ENCODE measurements at regions not wholly inside any gene's neighbourhood (a gene's known extent, or its start where the extent isn't known, plus 50 kb on each side); places are given as distances from the start of the nearest gene placed in this dataset.
"Not testable (repeated sequence)": the region's sequence is repeated elsewhere in the genome, so short reads cannot be mapped to it uniquely, and the experiment has no call there.

GRCh38 chr5:56405116-56405908, 172.2 kb upstream of the ANKRD55 start:
- no peak for FAIRE-seq
- Histone ChIP-seq H2AFZ (ENCODE audit: control insufficient read depth, low read length) (no peak overlapping the region), H3K4me1 (ENCODE audit: control insufficient read depth, extremely low read depth, insufficient read depth, low read length) (peaks cover 10% of the 10 kb centered on the region), H3K4me3 (ENCODE audit: control insufficient read depth in 2 of 3, extremely low read depth in 1 of 3, insufficient read depth in 2 of 3, low read depth in 1 of 3, low read length in 3 of 3) (no peak overlapping the region), H3K4me2 (ENCODE audit: control insufficient read depth, extremely low read depth, insufficient read depth, low read depth, low read length) (no peak overlapping the region), H3K27ac (ENCODE audit: control insufficient read depth, insufficient read depth, low read length) (no peak overlapping the region), H3K9me1 (ENCODE audit: control insufficient read depth, extremely low read depth, insufficient read depth, low read length) (no peaks in the 10 kb centered on the region), H3K79me2 (ENCODE audit: control insufficient read depth, insufficient read depth, low read length) (no peaks in the 10 kb centered on the region), H3K27me3 (ENCODE audit: control insufficient read depth, extremely low read depth, insufficient read depth, low read length) (no peaks in the 10 kb centered on the region), H3K36me3 (ENCODE audit: control insufficient read depth in 2 of 2, extremely low read depth in 1 of 2, insufficient read depth in 2 of 2, low read length in 2 of 2) (no peaks in the 10 kb centered on the region), H3K9me3 (ENCODE audit: control insufficient read depth, low read depth, low read length) (no peaks in the 10 kb centered on the region), H4K20me1 (ENCODE audit: control insufficient read depth, extremely low read depth, insufficient read depth, low read length) (no peaks in the 10 kb centered on the region), H3K9ac (ENCODE audit: control insufficient read depth, extremely low read depth, insufficient read depth, low read length) (no peak overlapping the region)
- dilution Hi-C loops (cut with MboI; ENCODE audit: extremely low pct_ligation_motif_present, low sequenced_read_pairs) = no loop called here
- no peak for DNase-seq (ENCODE audit: low read depth, low spot score)
- TF ChIP-seq CTCF (optimal IDR thresholded peaks at IDR 0.05 in 1 of 3, IDR thresholded peaks at IDR 0.05 in 1 of 3, conservative IDR thresholded peaks at IDR 0.05 in 1 of 3; ENCODE audit: extremely low read depth in 1 of 3, insufficient read depth in 2 of 3, low read length in 3 of 3) (no peak), EZH2 (IDR thresholded peaks at IDR 0.05; ENCODE audit: low read length) (no peak)

DNA sequence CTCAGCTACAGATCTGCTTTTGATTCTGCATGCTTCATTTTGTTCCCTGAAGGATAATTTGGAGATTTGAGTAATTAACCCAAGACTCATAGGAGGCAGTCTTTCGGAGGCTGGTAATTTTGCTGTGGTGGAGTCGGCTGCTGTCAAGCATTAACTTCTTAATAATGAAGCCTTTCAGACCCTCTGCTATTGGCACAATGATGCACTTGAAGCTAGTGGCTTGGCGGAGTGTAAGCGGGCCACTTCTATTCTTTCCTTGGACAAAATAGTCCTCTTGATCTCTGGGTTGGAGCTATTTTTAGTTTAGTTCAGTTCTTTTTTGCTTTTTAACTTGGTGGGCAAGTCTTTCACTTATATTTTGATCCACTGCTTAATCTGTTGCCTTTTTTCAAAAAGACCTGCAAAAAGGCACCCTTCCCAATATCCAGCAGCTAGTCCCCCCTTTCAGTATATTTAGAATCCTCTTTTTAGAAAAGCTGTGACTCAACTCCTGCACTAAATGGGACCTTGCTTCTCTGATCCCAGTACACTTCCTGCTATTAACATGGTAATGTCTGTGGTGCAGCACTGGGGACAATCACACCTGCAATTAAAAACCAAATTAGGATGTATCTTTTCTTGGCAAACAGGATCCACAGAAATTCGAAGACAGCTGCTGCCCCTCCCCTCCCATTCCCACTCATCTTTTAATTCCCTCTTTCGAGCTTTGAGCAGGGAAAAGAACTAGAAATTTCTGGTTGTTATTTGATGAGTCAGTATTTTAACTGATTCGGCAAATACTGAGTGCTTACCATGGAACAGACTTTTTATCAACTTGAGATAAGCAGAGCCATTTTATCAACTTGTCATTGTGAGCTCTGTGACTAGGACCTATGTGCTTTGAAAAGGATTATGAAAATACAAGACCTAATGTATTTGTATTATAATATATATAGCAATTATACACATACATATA, 169.4 kb upstream of the ANKRD55 start:
- Histone ChIP-seq H3K27ac (ENCODE audit: control insufficient read depth, insufficient read depth, low read length) (no peak overlapping the region), H3K79me2 (ENCODE audit: control insufficient read depth, insufficient read depth, low read length) (no peaks in the 10 kb centered on the region), H4K20me1 (ENCODE audit: control insufficient read depth, extremely low read depth, insufficient read depth, low read length) (no peaks in the 10 kb centered on the region), H3K9me1 (ENCODE audit: control insufficient read depth, extremely low read depth, insufficient read depth, low read length) (no peaks in the 10 kb centered on the region), H3K4me2 (ENCODE audit: control insufficient read depth, extremely low read depth, insufficient read depth, low read depth, low read length) (no peak overlapping the region), H3K36me3 (ENCODE audit: control insufficient read depth in 2 of 2, extremely low read depth in 1 of 2, insufficient read depth in 2 of 2, low read length in 2 of 2) (no peaks in the 10 kb centered on the region), H3K9me3 (ENCODE audit: control insufficient read depth, low read depth, low read length) (no peaks in the 10 kb centered on the region), H3K9ac (ENCODE audit: control insufficient read depth, extremely low read depth, insufficient read depth, low read length) (no peak overlapping the region), H3K27me3 (ENCODE audit: control insufficient read depth, extremely low read depth, insufficient read depth, low read length) (no peaks in the 10 kb centered on the region), H3K4me3 (ENCODE audit: control insufficient read depth in 2 of 3, extremely low read depth in 1 of 3, insufficient read depth in 2 of 3, low read depth in 1 of 3, low read length in 3 of 3) (no peak overlapping the region), H2AFZ (ENCODE audit: control insufficient read depth, low read length) (no peak overlapping the region), H3K4me1 (ENCODE audit: control insufficient read depth, extremely low read depth, insufficient read depth, low read length) (no peaks in the 10 kb centered on the region)
- no peak for TF ChIP-seq CTCF (optimal IDR thresholded peaks at IDR 0.05 in 1 of 3, IDR thresholded peaks at IDR 0.05 in 1 of 3, conservative IDR thresholded peaks at IDR 0.05 in 1 of 3; ENCODE audit: extremely low read depth in 1 of 3, insufficient read depth in 2 of 3, low read length in 3 of 3)
- no peak for TF ChIP-seq EZH2 (IDR thresholded peaks at IDR 0.05; ENCODE audit: low read length)
- dilution Hi-C loops (cut with MboI; ENCODE audit: extremely low pct_ligation_motif_present, low sequenced_read_pairs) = no loop called here
- FAIRE-seq = no peak
- DNase-seq (ENCODE audit: low read depth, low spot score) = no peak

DNA sequence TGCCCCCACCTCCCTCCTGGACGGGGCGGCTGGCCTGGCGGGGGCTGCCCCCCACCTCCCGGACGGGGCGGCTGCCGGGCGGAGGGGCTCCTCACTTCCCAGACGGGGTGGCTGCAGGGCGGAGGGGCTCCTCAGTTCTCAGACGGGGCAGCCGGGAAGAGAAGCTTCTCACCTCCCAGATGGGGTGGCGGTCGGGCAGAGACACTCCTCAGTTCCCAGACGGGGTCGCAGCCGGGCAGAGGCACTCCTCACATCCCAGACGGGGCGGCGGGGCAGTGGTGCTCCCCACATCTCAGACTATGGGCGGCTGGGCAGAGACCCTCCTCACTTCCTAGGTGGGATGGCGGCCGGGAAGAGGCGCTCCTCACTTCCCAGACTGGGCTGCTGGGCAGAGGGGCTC, 164.7 kb upstream of the ANKRD55 start:
- H3K27ac ChIP-seq (ENCODE audit: control insufficient read depth, insufficient read depth, low read length); H3K4me1 ChIP-seq (ENCODE audit: control insufficient read depth, extremely low read depth, insufficient read depth, low read length); FAIRE-seq; H3K27me3 ChIP-seq (ENCODE audit: control insufficient read depth, extremely low read depth, insufficient read depth, low read length); H3K36me3 ChIP-seq (ENCODE audit: control insufficient read depth in 2 of 2, extremely low read depth in 1 of 2, insufficient read depth in 2 of 2, low read length in 2 of 2); H3K79me2 ChIP-seq (ENCODE audit: control insufficient read depth, insufficient read depth, low read length); H3K9me1 ChIP-seq (ENCODE audit: control insufficient read depth, extremely low read depth, insufficient read depth, low read length); H3K9me3 ChIP-seq (ENCODE audit: control insufficient read depth, low read depth, low read length); H3K4me2 ChIP-seq (ENCODE audit: control insufficient read depth, extremely low read depth, insufficient read depth, low read depth, low read length); H3K4me3 ChIP-seq (ENCODE audit: control insufficient read depth in 2 of 3, extremely low read depth in 1 of 3, insufficient read depth in 2 of 3, low read depth in 1 of 3, low read length in 3 of 3); H3K9ac ChIP-seq (ENCODE audit: control insufficient read depth, extremely low read depth, insufficient read depth, low read length); DNase-seq (ENCODE audit: low read depth, low spot score); dilution Hi-C loops (cut with MboI; ENCODE audit: extremely low pct_ligation_motif_present, low sequenced_read_pairs); H4K20me1 ChIP-seq (ENCODE audit: control insufficient read depth, extremely low read depth, insufficient read depth, low read length); H2AFZ ChIP-seq (ENCODE audit: control insufficient read depth, low read length): not testable (repeated sequence)
